Glomerular endothelial cell (primary cell): ENCODE measurements at regions not wholly inside any gene's neighbourhood (a gene's known extent, or its start where the extent isn't known, plus 50 kb on each side); places are given as distances from the start of the nearest gene placed in this dataset.
"Not testable (repeated sequence)": the region's sequence is repeated elsewhere in the genome, so short reads cannot be mapped to it uniquely, and the experiment has no call there.

Experiments used
- DNase-seq: peaks from one replicate; pipeline ENCODE4 v3.0.0-alpha.2; 2011; ENCODE audit warnings: low read depth, low spot score; ENCODE audit errors: extremely low read depth

DNA sequence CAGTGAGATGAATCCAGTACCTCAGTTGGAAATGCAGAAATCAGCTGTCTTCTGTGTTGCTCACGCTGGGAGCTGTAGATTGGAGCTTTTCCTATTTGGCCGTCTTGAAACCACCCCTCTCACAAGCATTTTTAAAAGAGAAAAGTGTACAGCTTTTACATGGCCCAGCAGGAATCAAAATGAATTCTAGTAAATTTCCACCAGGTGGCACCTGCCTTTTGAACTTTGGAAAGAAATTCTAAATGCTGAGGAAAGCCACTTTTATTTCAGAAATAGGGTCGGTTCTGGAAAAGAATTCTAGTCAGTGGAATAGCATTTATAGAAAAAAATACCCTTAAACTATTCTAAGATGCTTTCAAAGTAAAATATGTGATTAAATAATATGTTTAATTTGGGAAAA, 647.8 kb downstream of the CD109 start:
- no peak for DNase-seq

DNA sequence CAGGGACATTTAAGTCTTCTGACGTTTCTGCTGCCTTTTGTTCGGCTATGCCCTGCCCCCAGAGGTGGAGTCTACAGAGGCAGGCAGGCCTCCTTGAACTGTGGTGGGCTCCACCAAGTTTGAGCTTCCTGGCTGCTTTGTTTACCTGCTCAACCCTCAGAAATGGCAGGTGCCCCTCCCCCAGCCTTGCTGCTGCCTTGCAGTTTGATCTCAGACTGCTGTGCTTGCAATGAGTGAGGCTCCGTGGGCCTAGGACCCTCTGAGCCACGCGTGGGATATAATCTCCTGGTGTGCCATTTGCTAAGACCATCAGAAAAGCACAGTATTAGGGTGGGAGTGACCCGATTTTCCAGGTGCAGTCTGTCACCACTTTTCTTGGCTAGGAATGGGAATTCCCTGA, 647.3 kb downstream of the CD109 start:
- DNase-seq = not testable (repeated sequence)

DNA sequence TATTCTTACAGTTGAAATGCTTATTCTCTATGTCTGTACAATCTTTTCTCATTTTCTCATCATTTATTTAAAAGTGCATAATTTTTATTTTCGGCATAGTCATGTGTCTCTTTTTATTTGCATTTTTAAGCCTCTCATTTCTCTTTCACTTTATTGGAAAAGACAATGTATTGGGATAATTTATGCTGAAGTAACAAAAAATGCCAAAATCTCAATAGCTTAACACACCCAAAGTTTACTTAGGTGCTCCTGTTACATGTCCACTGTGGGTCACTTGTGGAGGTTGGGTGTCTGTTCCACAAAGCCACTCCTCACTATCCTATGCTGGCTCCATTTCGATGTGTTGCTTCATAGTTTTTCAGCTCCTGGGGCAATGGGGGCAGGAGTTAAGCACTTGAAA, 638.7 kb downstream of the CD109 start:
- no peak for DNase-seq

DNA sequence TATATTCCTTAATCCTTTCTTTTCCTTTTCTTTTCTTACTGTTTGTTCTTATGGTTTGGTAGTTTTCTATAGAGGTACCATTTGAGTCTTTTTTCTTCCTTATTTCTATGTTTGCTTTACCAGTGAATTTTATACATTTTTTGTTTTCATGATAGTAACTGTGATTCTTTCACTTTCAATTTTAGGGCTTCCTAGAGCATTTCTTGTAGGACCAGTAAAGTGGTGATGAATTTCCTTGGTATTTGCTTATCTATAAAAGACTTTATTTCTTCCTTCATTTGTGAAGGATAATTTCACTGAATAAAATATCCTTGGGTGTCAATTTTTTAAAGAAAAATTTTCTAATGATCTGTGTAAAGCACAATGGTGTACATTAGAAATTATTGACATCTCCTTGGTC, 637.4 kb downstream of the CD109 start:
- no peak for DNase-seq

- DNase-seq = no peak
These were observed 624.7 kb downstream of the CD109 start for GRCh38 chr6:74320715-74321114.

GRCh38 chr6:74320074-74320473, 624.1 kb downstream of the CD109 start:
- DNase-seq = no peak

GRCh38 chr6:74319292-74319691, 623.3 kb downstream of the CD109 start:
- no peak for DNase-seq

DNA sequence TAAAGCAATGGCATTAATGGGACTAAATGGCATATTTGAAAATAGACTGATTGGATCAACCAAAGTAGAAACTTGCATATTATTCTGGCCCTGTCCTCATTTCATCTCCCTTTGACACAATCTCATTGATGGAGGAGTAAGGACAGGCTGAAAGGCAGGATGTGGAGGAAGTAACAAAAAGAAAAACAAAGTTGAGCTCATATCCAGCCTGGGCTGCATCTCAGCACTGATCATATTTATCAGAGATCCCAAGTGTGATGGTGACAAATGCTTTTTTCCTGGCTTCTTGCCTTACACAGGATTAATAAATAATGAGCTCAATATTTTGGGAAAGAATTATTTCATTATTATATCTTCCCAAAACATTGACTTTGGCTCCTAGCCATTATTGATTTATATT, 622.7 kb downstream of the CD109 start:
- no peak for DNase-seq

DNA sequence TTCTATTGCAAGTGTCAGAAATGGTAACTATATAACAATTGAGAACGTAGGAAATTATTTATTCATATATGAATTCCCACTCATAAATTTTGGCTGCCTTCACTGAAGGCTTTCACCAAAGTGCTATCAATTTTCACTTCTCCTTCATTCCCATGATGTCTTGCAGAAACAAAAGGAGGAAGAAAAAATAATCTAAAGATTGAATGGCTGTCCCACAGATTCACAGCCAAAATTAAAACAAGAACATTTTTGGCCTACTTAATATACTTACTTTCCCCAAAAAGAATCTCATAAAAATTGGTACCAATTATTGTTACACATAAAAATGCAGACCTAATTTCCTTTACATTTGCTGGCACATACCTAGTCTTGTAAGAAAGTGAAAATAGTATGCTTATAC, 616.1 kb downstream of the CD109 start:
- no peak for DNase-seq

DNA sequence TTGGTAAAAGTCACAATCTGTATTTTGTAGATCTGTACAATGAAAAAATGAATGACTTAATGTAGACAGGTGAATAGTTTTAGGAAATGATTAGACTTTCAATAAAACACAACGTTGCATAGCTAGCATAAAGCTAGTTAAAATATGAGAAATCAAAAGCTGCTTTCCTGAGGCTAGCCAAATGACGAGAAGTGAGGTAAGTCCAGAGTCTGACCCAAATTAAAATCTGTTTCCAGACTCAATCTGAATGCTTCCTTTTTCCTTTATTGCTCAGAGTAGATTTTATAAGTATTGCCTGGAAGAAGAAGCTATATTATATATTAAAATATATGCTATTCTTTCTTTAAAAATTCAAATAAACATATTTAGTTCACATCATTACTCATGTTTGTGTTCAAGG, 615.4 kb downstream of the CD109 start:
- DNase-seq = no peak

DNA sequence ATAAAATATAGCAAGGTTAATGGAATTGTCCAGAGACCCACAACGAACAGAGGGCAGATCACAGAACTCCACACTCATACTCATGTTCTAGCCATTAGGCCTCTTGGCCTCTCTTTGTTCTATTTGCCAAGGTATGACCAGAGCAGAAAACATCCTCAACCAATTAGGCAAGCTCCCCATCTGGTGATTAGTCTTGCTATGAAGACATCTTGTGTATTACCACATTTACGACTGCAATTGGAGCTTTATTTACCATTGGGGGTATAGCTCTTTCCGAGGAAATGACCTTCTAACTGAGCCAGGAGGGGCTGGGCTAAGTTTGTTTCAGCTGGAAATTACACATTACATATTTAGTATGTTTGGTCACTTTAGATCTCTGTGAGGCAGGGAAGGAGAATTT, 593.9 kb downstream of the CD109 start:
- DNase-seq = no peak

- DNase-seq = no peak
These were observed 591.9 kb downstream of the CD109 start for GRCh38 chr6:74287932-74288331.

- no peak for DNase-seq
These were observed 591.4 kb downstream of the CD109 start for GRCh38 chr6:74287441-74287840.

DNA sequence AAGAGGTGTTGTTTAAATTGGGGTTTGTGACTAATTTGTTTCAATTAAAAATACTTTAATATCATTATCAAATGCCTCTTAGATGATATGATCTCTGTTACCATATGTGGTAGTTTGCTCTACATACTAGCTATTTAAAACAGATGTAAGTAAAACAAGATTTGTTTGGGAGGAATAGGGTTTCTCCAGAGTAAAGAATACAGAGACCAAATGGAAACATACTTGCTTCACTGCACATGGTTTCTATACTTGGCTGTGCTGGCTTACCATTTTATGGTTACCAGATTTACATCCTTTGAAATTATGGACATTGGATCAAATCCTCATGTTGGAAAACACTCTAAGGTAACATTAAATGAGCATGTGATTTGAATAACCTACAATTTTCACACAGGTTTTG, 588.3 kb downstream of the CD109 start:
- DNase-seq = no peak

- DNase-seq = no peak
These were observed 587.5 kb downstream of the CD109 start for GRCh38 chr6:74283532-74283931.

DNA sequence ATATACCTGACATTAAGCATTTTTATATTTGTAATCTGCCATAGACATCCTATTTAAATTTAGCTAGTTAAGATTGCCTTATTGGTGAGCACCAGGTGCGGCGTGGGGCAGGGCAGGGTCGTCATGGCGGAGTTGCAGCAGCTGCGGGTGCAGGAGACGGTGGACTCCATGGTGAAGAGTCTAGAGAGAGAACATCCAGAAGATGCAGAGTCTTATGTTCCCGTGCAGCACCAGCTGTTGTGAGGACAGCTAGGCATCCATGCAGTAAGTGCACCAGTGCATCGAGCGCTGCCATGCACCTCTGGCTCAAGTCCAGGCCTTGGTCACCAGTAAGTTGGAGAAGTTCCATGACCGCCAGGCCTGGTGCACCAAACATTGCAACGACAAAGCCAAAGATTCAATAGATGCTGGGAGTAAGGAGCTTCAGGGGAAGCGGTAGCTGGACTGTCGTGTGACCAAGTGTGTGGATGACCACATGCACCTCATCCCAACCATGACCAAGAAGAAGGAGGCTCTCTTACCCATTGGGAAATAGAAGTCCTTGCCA, 586.2 kb downstream of the CD109 start:
- DNase-seq = no peak

GRCh38 chr6:74280130-74280692, 584.2 kb downstream of the CD109 start:
- DNase-seq = no peak

- no peak for DNase-seq
These were observed 581.8 kb downstream of the CD109 start for GRCh38 chr6:74277777-74278186.

- no peak for DNase-seq
These were observed 577.5 kb downstream of the CD109 start for GRCh38 chr6:74273541-74273940.

DNA sequence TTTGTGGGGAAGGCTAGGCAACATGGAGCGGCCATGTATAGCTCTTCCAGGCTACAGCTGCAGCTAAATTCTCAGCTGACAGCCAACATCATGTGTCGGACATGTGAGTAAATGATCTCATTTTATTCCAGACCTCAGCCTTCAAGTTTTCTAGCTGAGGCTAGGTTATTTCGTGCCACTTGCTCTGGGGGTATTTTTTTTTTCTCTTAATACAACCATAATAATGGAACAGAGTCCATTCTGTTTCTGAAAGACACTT, 573.5 kb downstream of the CD109 start:
- DNase-seq = no peak

- no peak for DNase-seq
These were observed 573.0 kb downstream of the CD109 start for GRCh38 chr6:74268815-74269599.

- no peak for DNase-seq
These were observed 564.0 kb downstream of the CD109 start for GRCh38 chr6:74259981-74260380.

DNA sequence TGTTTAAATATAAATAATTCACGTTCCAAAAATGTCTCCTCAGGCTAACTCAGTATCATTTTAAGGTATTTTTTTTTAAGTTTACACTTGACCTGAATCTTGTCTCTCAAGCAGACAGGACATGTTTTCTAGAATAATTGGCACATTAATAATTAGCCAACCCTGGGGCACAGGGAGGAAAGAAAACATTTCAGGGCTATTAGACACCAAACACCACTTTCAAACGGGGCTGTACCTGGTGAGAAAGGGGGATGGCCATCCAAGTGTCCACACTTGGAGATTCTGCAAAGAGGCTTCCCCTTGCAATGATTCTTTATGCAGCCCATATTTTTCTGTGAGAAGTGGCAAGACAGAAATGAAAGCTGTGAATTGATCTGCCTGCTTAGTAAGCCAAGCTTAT, 560.8 kb downstream of the CD109 start:
- no peak for DNase-seq
